Activated T-cell treated with anti-CD3 and anti-CD28 coated beads, Interleukin-2, amount 50 U/mL, for 4 hours (primary cell): ENCODE measurements at regions not wholly inside any gene's neighbourhood (a gene's known extent, or its start where the extent isn't known, plus 50 kb on each side); places are given as distances from the start of the nearest gene placed in this dataset.

Source experiments
- ATAC-seq, 2 donors: fragments of 200-7000 bp; cut with Tn5 transposase; one replicate each; pipeline ENCODE4 v1.10.0; 2021
- DNase-seq: peaks from one replicate; pipeline ENCODE4 v3.0.0-alpha.2; 2020
- H3K27me3 Mint-ChIP-seq: one replicate; pipeline ENCODE4 v1.8.0; 2021; ENCODE audit warnings: low read depth, mixed read lengths
- H3K36me3 Mint-ChIP-seq: one replicate; pipeline ENCODE4 v1.8.0; 2022; ENCODE audit warnings: mixed read lengths; ENCODE audit not compliant: insufficient read depth
- H3K4me1 Mint-ChIP-seq: one replicate; pipeline ENCODE4 v1.8.0; 2021; ENCODE audit warnings: low read depth, mixed read lengths
- H3K4me3 Mint-ChIP-seq: one replicate; pipeline ENCODE4 v1.8.0; 2021; ENCODE audit warnings: mild to moderate bottlenecking, moderate library complexity, mixed read lengths
- H3K9me3 Mint-ChIP-seq: one replicate; pipeline ENCODE4 v1.8.0; 2021; ENCODE audit warnings: mixed read lengths

GRCh38 chr12:13580206-13580605, 383.7 kb downstream of the EMP1 start:
- Mint-ChIP-seq H3K36me3 (no peaks in the 10 kb centered on the region), H3K27me3 (no peaks in the 10 kb centered on the region), H3K4me3 (no peak overlapping the region), H3K4me1 (no peaks in the 10 kb centered on the region), H3K9me3 (no peaks in the 10 kb centered on the region)
- ATAC-seq (no peak), DNase-seq (no peak)

- ATAC-seq = no peak
- no peaks in the 10 kb centered on the region for H3K4me1 Mint-ChIP-seq
- no peaks in the 10 kb centered on the region for H3K27me3 Mint-ChIP-seq
- H3K36me3 Mint-ChIP-seq = no peaks in the 10 kb centered on the region
- no peak overlapping the region for H3K4me3 Mint-ChIP-seq
- DNase-seq = no peak
- no peaks in the 10 kb centered on the region for H3K9me3 Mint-ChIP-seq
Measured at GRCh38 chr12:13576935-13577500, 380.5 kb downstream of the EMP1 start.

- no peaks in the 10 kb centered on the region for H3K9me3 Mint-ChIP-seq
- H3K4me1 Mint-ChIP-seq = no peaks in the 10 kb centered on the region
Measured at GRCh38 chr12:13573698-13574321, 377.3 kb downstream of the EMP1 start.

GRCh38 chr12:13571035-13571434, 374.5 kb downstream of the EMP1 start:
- no peaks in the 10 kb centered on the region for H3K4me1 Mint-ChIP-seq
- no peaks in the 10 kb centered on the region for H3K36me3 Mint-ChIP-seq
- no peak for DNase-seq
- no peak for ATAC-seq
- no peak overlapping the region for H3K4me3 Mint-ChIP-seq
- peaks cover 3% of the 10 kb centered on the region for H3K27me3 Mint-ChIP-seq
- no peaks in the 10 kb centered on the region for H3K9me3 Mint-ChIP-seq

More at GRCh38 chr12:13573698-13574321, 377.3 kb downstream of the EMP1 start:
- H3K4me3 Mint-ChIP-seq = no peak overlapping the region
- ATAC-seq (no peak), DNase-seq (no peak)
- no peaks in the 10 kb centered on the region for H3K36me3 Mint-ChIP-seq
- peaks cover 3% of the 10 kb centered on the region for H3K27me3 Mint-ChIP-seq

GRCh38 chr12:13570005-13570694, 373.6 kb downstream of the EMP1 start:
- Mint-ChIP-seq H3K4me3 (no peak overlapping the region), H3K4me1 (no peaks in the 10 kb centered on the region), H3K27me3 (peaks cover 3% of the 10 kb centered on the region), H3K36me3 (no peaks in the 10 kb centered on the region), H3K9me3 (no peaks in the 10 kb centered on the region)
- DNase-seq (no peak), ATAC-seq (no peak)

- Mint-ChIP-seq H3K36me3 (no peaks in the 10 kb centered on the region), H3K4me3 (no peak overlapping the region), H3K9me3 (peaks cover 3% of the 10 kb centered on the region), H3K27me3 (peaks cover 3% of the 10 kb centered on the region), H3K4me1 (no peaks in the 10 kb centered on the region)
- ATAC-seq (no peak), DNase-seq (no peak)
Measured at GRCh38 chr12:13566292-13566691, 369.8 kb downstream of the EMP1 start.

- no peaks in the 10 kb centered on the region for H3K36me3 Mint-ChIP-seq
- H3K4me1 Mint-ChIP-seq = no peaks in the 10 kb centered on the region
- H3K27me3 Mint-ChIP-seq = peaks cover 3% of the 10 kb centered on the region
- ATAC-seq (no peak), DNase-seq (no peak)
- no peak overlapping the region for H3K4me3 Mint-ChIP-seq
- peaks cover 3% of the 10 kb centered on the region for H3K9me3 Mint-ChIP-seq
Measured at GRCh38 chr12:13564266-13564810, 367.8 kb downstream of the EMP1 start.

- Mint-ChIP-seq H3K27me3 (no peaks in the 10 kb centered on the region), H3K4me3 (no peak overlapping the region), H3K36me3 (no peaks in the 10 kb centered on the region), H3K4me1 (no peaks in the 10 kb centered on the region), H3K9me3 (peaks cover 3% of the 10 kb centered on the region)
- ATAC-seq = no peak
- DNase-seq = no peak
Measured at GRCh38 chr12:13563743-13564125, 367.2 kb downstream of the EMP1 start.

- ATAC-seq = no peak
- no peak overlapping the region for H3K4me3 Mint-ChIP-seq
- no peaks in the 10 kb centered on the region for H3K4me1 Mint-ChIP-seq
- H3K9me3 Mint-ChIP-seq = peaks cover 3% of the 10 kb centered on the region
- H3K27me3 Mint-ChIP-seq = no peaks in the 10 kb centered on the region
- no peaks in the 10 kb centered on the region for H3K36me3 Mint-ChIP-seq
- no peak for DNase-seq
Measured at GRCh38 chr12:13562915-13563742, 366.6 kb downstream of the EMP1 start.

- Mint-ChIP-seq H3K4me1 (no peaks in the 10 kb centered on the region), H3K36me3 (no peaks in the 10 kb centered on the region), H3K4me3 (no peak overlapping the region), H3K9me3 (peaks cover 3% of the 10 kb centered on the region), H3K27me3 (no peaks in the 10 kb centered on the region)
- ATAC-seq (no peak), DNase-seq (no peak)
Measured at GRCh38 chr12:13561923-13562322, 365.4 kb downstream of the EMP1 start.

GRCh38 chr12:13559318-13559978, 362.9 kb downstream of the EMP1 start:
- ATAC-seq (no peak), DNase-seq (no peak)
- H3K27me3 Mint-ChIP-seq = no peaks in the 10 kb centered on the region
- no peaks in the 10 kb centered on the region for H3K36me3 Mint-ChIP-seq
- no peaks in the 10 kb centered on the region for H3K4me1 Mint-ChIP-seq
- H3K9me3 Mint-ChIP-seq = peaks cover 3% of the 10 kb centered on the region
- no peak overlapping the region for H3K4me3 Mint-ChIP-seq

GRCh38 chr12:13552830-13553229, 356.3 kb downstream of the EMP1 start:
- DNase-seq (no peak), ATAC-seq (no peak)
- no peaks in the 10 kb centered on the region for H3K9me3 Mint-ChIP-seq
- no peaks in the 10 kb centered on the region for H3K36me3 Mint-ChIP-seq
- no peak overlapping the region for H3K4me3 Mint-ChIP-seq
- no peaks in the 10 kb centered on the region for H3K27me3 Mint-ChIP-seq
- no peaks in the 10 kb centered on the region for H3K4me1 Mint-ChIP-seq

GRCh38 chr12:13547283-13547682, 350.8 kb downstream of the EMP1 start:
- Mint-ChIP-seq H3K4me1 (no peaks in the 10 kb centered on the region), H3K9me3 (no peaks in the 10 kb centered on the region), H3K36me3 (no peaks in the 10 kb centered on the region), H3K27me3 (no peaks in the 10 kb centered on the region), H3K4me3 (no peak overlapping the region)
- ATAC-seq (no peak), DNase-seq (no peak)

GRCh38 chr12:13546231-13546630, 349.7 kb downstream of the EMP1 start:
- Mint-ChIP-seq H3K36me3 (no peaks in the 10 kb centered on the region), H3K4me3 (no peak overlapping the region), H3K27me3 (no peaks in the 10 kb centered on the region), H3K9me3 (no peaks in the 10 kb centered on the region), H3K4me1 (no peaks in the 10 kb centered on the region)
- no peak for DNase-seq
- no peak for ATAC-seq
